ACC112 (cell line): ENCODE measurements at regions not wholly inside any gene's neighbourhood (a gene's known extent, or its start where the extent isn't known, plus 50 kb on each side); places are given as distances from the start of the nearest gene placed in this dataset.

Experiments
- H2AFZ ChIP-seq: fragments of 200-600 bp; sonication (generic); one replicate; pipeline ENCODE4 v1.6.0; 2017; ENCODE audit warnings: antibody characterized with exemption, low read length; ENCODE audit not compliant: unreplicated experiment
- H3K27ac ChIP-seq: fragments of 200-600 bp; sonication (generic); 2 replicates; pipeline ENCODE4 v1.5.1; 2014; ENCODE audit warnings: low read depth, mild to moderate bottlenecking, antibody characterized with exemption, low read length, moderate library complexity
- H3K27me3 ChIP-seq: fragments of 200-600 bp; sonication (generic); 2 replicates; pipeline ENCODE4 v1.6.1; 2014; ENCODE audit warnings: mild to moderate bottlenecking, antibody characterized with exemption, low read length, moderate library complexity, mixed read lengths; ENCODE audit not compliant: insufficient read depth
- H3K36me3 ChIP-seq: fragments of 200-600 bp; sonication (generic); 2 replicates; pipeline ENCODE4 v1.6.1; 2016; ENCODE audit warnings: mild to moderate bottlenecking, antibody characterized with exemption, low read length, moderate library complexity, mixed read lengths; ENCODE audit not compliant: insufficient read depth
- H3K4me1 ChIP-seq: fragments of 200-600 bp; sonication (generic); one replicate; pipeline ENCODE4 v1.6.1; 2016; ENCODE audit warnings: low read length, mixed read lengths; ENCODE audit not compliant: insufficient read depth, unreplicated experiment, control insufficient read depth
- H3K4me3 ChIP-seq: fragments of 200-600 bp; sonication (generic); 2 replicates; pipeline ENCODE4 v1.5.1; 2014; ENCODE audit warnings: mild to moderate bottlenecking, low read depth, low read length
- H3K79me2 ChIP-seq: fragments of 200-600 bp; sonication (generic); one replicate; pipeline ENCODE4 v1.6.0; 2016; ENCODE audit warnings: low read length; ENCODE audit not compliant: control insufficient read depth, unreplicated experiment, insufficient read depth

- no peak overlapping the region for H3K4me3 ChIP-seq
- H2AFZ ChIP-seq = no peak overlapping the region
- no peak overlapping the region for H3K27ac ChIP-seq
Measured at GRCh38 chr10:2951235-2951835, 116.0 kb upstream of the PFKP start.

GRCh38 chr10:2950546-2950945 is 116.8 kb upstream of the PFKP start:
- H2AFZ ChIP-seq = no peak overlapping the region
- no peaks in the 10 kb centered on the region for H3K36me3 ChIP-seq
- H3K4me3 ChIP-seq = no peak overlapping the region
- no peaks in the 10 kb centered on the region for H3K79me2 ChIP-seq
- no peaks in the 10 kb centered on the region for H3K4me1 ChIP-seq
- H3K27me3 ChIP-seq = peaks cover 40% of the 10 kb centered on the region
- no peak overlapping the region for H3K27ac ChIP-seq

More at GRCh38 chr10:2951235-2951835, 116.0 kb upstream of the PFKP start:
- Histone ChIP-seq H3K79me2 (no peaks in the 10 kb centered on the region), H3K4me1 (no peaks in the 10 kb centered on the region), H3K27me3 (peaks cover 48% of the 10 kb centered on the region), H3K36me3 (no peaks in the 10 kb centered on the region)

- Histone ChIP-seq H3K36me3 (no peaks in the 10 kb centered on the region), H3K79me2 (no peaks in the 10 kb centered on the region), H3K27me3 (peaks cover 36% of the 10 kb centered on the region), H3K27ac (no peak overlapping the region), H3K4me3 (no peak overlapping the region), H3K4me1 (no peaks in the 10 kb centered on the region), H2AFZ (no peak overlapping the region)
Measured at GRCh38 chr10:2949948-2950354, 117.4 kb upstream of the PFKP start.

GRCh38 chr10:2949221-2949947 is 118.0 kb upstream of the PFKP start:
- no peak overlapping the region for H3K4me3 ChIP-seq
- H3K4me1 ChIP-seq = no peaks in the 10 kb centered on the region
- no peaks in the 10 kb centered on the region for H3K36me3 ChIP-seq
- H2AFZ ChIP-seq = no peak overlapping the region
- H3K79me2 ChIP-seq = no peaks in the 10 kb centered on the region
- H3K27me3 ChIP-seq = peaks cover 36% of the 10 kb centered on the region
- no peak overlapping the region for H3K27ac ChIP-seq

GRCh38 chr10:2948127-2948854 is 119.1 kb upstream of the PFKP start:
- H3K27ac ChIP-seq = no peak overlapping the region
- no peaks in the 10 kb centered on the region for H3K4me1 ChIP-seq
- no peak overlapping the region for H2AFZ ChIP-seq
- H3K4me3 ChIP-seq = no peak overlapping the region
- no peaks in the 10 kb centered on the region for H3K36me3 ChIP-seq
- H3K27me3 ChIP-seq = peaks cover 41% of the 10 kb centered on the region
- H3K79me2 ChIP-seq = no peaks in the 10 kb centered on the region

DNA sequence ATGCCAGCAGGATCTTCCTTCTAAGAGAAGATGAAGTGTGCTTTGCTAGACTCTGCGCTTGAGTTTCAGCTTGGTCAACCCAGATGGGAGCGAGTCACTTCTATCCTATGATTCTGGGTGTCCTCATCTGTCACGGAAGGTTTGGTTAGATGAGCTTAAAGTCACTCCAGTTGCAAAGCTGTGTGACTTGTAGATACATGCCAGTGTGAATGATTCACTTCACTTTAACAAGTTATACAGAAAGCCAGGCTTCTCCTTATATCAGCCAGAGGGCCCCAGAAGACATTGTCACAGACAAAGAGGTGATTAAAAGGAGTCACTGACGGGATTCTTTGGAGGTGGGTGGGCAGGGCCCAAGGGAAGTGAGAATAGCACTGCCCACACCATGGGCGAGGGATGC is 122.6 kb upstream of the PFKP start:
- no peaks in the 10 kb centered on the region for H3K4me1 ChIP-seq
- no peaks in the 10 kb centered on the region for H3K36me3 ChIP-seq
- H3K4me3 ChIP-seq = no peak overlapping the region
- H3K27me3 ChIP-seq = peaks cover 61% of the 10 kb centered on the region
- H3K27ac ChIP-seq = no peak overlapping the region
- H2AFZ ChIP-seq = no peak overlapping the region
- no peaks in the 10 kb centered on the region for H3K79me2 ChIP-seq

GRCh38 chr10:2943932-2944614 is 123.3 kb upstream of the PFKP start:
- H2AFZ ChIP-seq = no peak overlapping the region

DNA sequence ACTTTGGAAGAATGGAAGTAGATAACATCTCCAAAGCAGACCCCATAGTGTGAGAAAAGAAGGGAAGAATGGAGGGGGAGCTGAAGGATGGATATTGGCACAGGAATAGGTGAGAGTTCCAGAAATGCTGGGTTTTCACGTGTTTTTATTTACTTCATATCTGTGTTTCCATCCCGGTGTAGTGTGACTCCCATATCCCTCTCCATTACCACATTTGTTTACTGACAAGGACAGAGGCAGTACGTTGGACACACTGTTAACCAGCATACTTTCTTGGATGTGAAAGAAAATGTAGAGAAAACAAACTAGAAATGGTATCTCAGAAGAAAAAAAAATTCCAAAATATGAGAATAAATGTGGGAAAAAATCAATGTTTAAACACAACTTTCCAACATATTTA is 124.4 kb upstream of the PFKP start:
- no peak overlapping the region for H3K4me3 ChIP-seq
- no peak overlapping the region for H2AFZ ChIP-seq
- no peaks in the 10 kb centered on the region for H3K79me2 ChIP-seq
- H3K27me3 ChIP-seq = peaks cover 68% of the 10 kb centered on the region
- H3K4me1 ChIP-seq = no peaks in the 10 kb centered on the region
- no peak overlapping the region for H3K27ac ChIP-seq
- no peaks in the 10 kb centered on the region for H3K36me3 ChIP-seq

More at GRCh38 chr10:2943932-2944614, 123.3 kb upstream of the PFKP start:
- no peak overlapping the region for H3K4me3 ChIP-seq
- H3K27me3 ChIP-seq = peaks cover 68% of the 10 kb centered on the region
- no peaks in the 10 kb centered on the region for H3K36me3 ChIP-seq
- H3K27ac ChIP-seq = no peak overlapping the region
- H3K4me1 ChIP-seq = no peaks in the 10 kb centered on the region
- H3K79me2 ChIP-seq = no peaks in the 10 kb centered on the region

- Histone ChIP-seq H3K4me3 (no peak overlapping the region), H2AFZ (no peak overlapping the region), H3K4me1 (no peaks in the 10 kb centered on the region), H3K27ac (no peak overlapping the region), H3K79me2 (no peaks in the 10 kb centered on the region), H3K36me3 (no peaks in the 10 kb centered on the region), H3K27me3 (peaks cover 68% of the 10 kb centered on the region)
Measured at GRCh38 chr10:2938869-2939268, 128.5 kb upstream of the PFKP start.

DNA sequence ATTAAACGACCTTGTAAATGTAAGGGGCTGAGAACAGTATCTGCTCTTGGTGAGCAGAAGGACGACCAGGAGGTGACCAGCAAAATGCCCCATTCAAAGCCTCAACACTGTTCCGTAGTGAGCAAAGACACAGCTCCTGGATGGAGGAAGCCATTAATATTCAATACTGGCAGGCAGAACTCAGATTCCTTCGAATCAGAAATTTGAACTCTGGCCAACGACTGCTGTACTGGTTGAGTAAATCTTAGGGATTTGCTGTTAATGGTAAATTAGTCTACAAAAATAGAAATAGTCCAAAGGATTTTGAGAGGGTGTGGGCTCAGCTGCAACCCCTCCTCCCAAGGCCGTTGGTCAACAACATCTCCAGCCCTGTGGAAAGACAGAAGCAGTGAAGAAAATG is 130.5 kb upstream of the PFKP start:
- Histone ChIP-seq H3K4me3 (no peak overlapping the region), H3K27ac (no peak overlapping the region), H2AFZ (no peak overlapping the region), H3K79me2 (no peaks in the 10 kb centered on the region), H3K4me1 (no peaks in the 10 kb centered on the region), H3K36me3 (no peaks in the 10 kb centered on the region), H3K27me3 (peaks cover 51% of the 10 kb centered on the region)
